HEK293 (cell line): ENCODE measurements at regions not wholly inside any gene's neighbourhood (a gene's known extent, or its start where the extent isn't known, plus 50 kb on each side); places are given as distances from the start of the nearest gene placed in this dataset.
A peak's percentile ranks its signal among the peaks of the same experiment; 100 is the strongest.

ENCODE experiments used
- CTCF ChIA-PET: fragments of 350-600 bp; formaldehyde crosslinking; extraction: SDS; loops from one replicate; lab custom pipeline; 2021; ENCODE audit warnings: antibody characterized with exemption; lab: Yijun Ruan, JAX
- POLR2A ChIA-PET: fragments of 300-600 bp; formaldehyde crosslinking; extraction: SDS; loops from one replicate; lab custom pipeline; 2020; ENCODE audit warnings: antibody characterized with exemption, inconsistent platforms; lab: Yijun Ruan, JAX
- H3K27ac ChIP-seq: fragments of 200-500 bp; sonication (Bioruptor generic); 2 replicates; pipeline ENCODE4 v1.5.1; 2014; ENCODE audit warnings: low read depth, low read length, control low read depth, inconsistent platforms; ENCODE audit errors: extremely low read depth
- H3K36me3 ChIP-seq, 2 experiments: fragments of 200-500 bp in 1 of 2; sonication (Bioruptor generic) in 1 of 2; 1 replicate in 1 of 2; 2 replicates in 1 of 2; pipeline ENCODE4 v1.5.1; 2014 to 2017; ENCODE audit warnings: inconsistent platforms in 2 of 2, low read length in 2 of 2; ENCODE audit not compliant: control insufficient read depth in 2 of 2, insufficient read depth in 1 of 2
- H3K4me1 ChIP-seq: fragments of 200-500 bp; sonication (Bioruptor generic); 2 replicates; pipeline ENCODE4 v1.5.1; 2014; ENCODE audit warnings: mild to moderate bottlenecking, low read length, inconsistent platforms; ENCODE audit not compliant: control insufficient read depth, insufficient read depth
- H3K4me3 ChIP-seq: 2 replicates; pipeline ENCODE4 v1.5.1; 2011; ENCODE audit warnings: low read depth, mild to moderate bottlenecking, control low read depth, low read length, moderate library complexity
- H3K9me3 ChIP-seq: fragments of 200-500 bp; sonication (Bioruptor generic); 2 replicates; pipeline ENCODE4 v1.5.1; 2014; ENCODE audit warnings: low read depth, low read length, inconsistent platforms; ENCODE audit not compliant: control insufficient read depth, insufficient read depth
- HOXC10 ChIP-seq: sonication (generic); formaldehyde crosslinking; IDR thresholded peaks from 2 replicates; pipeline ENCODE4 v1.8.1; 2023; ENCODE audit warnings: mild to moderate bottlenecking, missing genetic modification reagents
- KLF10 ChIP-seq: fragments of 450-650 bp; IDR thresholded peaks from 2 replicates; pipeline ENCODE4 v1.5.1; 2018; ENCODE audit warnings: missing biosample characterization, mild to moderate bottlenecking, missing genetic modification characterization
- KLF7 ChIP-seq: fragments of 450-650 bp; formaldehyde crosslinking; IDR thresholded peaks from 2 replicates; pipeline ENCODE4 v1.5.1; 2016; ENCODE audit warnings: missing biosample characterization, missing genetic modification characterization, borderline replicate concordance
- MZF1 ChIP-seq: fragments of 450-650 bp; formaldehyde crosslinking; IDR thresholded peaks from 2 replicates; pipeline ENCODE4 v1.5.1; 2017; ENCODE audit warnings: missing biosample characterization, missing genetic modification characterization, borderline replicate concordance
- PRDM1 ChIP-seq: fragments of 450-650 bp; formaldehyde crosslinking; IDR thresholded peaks from 2 replicates; pipeline ENCODE4; 2016; ENCODE audit warnings: missing biosample characterization, missing genetic modification characterization
- TRIM28 ChIP-seq: IDR thresholded peaks from 2 replicates; pipeline ENCODE4 v1.6.1; 2011; ENCODE audit warnings: low read length, control low read depth, borderline replicate concordance
- WT1 ChIP-seq: fragments of 450-650 bp; formaldehyde crosslinking; IDR thresholded peaks from 2 replicates; pipeline ENCODE4 v1.5.1; 2016; ENCODE audit warnings: missing biosample characterization, missing genetic modification characterization
- ZBTB11 ChIP-seq: fragments of 450-650 bp; formaldehyde crosslinking; conservative IDR thresholded peaks from 2 replicates; pipeline ENCODE4 v1.5.1; 2016; ENCODE audit warnings: low read depth, missing biosample characterization, missing genetic modification characterization
- ZBTB17 ChIP-seq: fragments of 450-650 bp; formaldehyde crosslinking; IDR thresholded peaks from 2 replicates; pipeline ENCODE4 v1.5.1; 2016; ENCODE audit warnings: missing biosample characterization, missing genetic modification characterization
- ZNF423 ChIP-seq: fragments of 450-650 bp; formaldehyde crosslinking; IDR thresholded peaks from 2 replicates; pipeline ENCODE4 v1.5.1; 2016; ENCODE audit warnings: missing biosample characterization, missing genetic modification characterization
- ZNF473 ChIP-seq: fragments of 450-650 bp; formaldehyde crosslinking; IDR thresholded peaks from 2 replicates; pipeline ENCODE4 v1.5.1; 2017; ENCODE audit warnings: missing biosample characterization, missing genetic modification characterization
- ZNF580 ChIP-seq: fragments of 450-650 bp; formaldehyde crosslinking; IDR thresholded peaks from 2 replicates; pipeline ENCODE4 v1.5.1; 2016; ENCODE audit warnings: missing biosample characterization, missing genetic modification characterization
- ZNF843 ChIP-seq: fragments of 450-650 bp; formaldehyde crosslinking; IDR thresholded peaks from 2 replicates; pipeline ENCODE4 v1.5.1; 2016; ENCODE audit warnings: missing biosample characterization, missing genetic modification characterization
- ZSCAN23 ChIP-seq: fragments of 450-650 bp; formaldehyde crosslinking; IDR thresholded peaks from 2 replicates; pipeline ENCODE4 v1.5.1; 2016; ENCODE audit warnings: missing biosample characterization, missing genetic modification characterization
- TF ChIP-seq, protein P1 (sequence below): fragments of 450-650 bp; formaldehyde crosslinking; conservative IDR thresholded peaks from 2 replicates; pipeline ENCODE4 v1.5.1; 2016; ENCODE audit warnings: low read depth, missing biosample characterization, missing genetic modification characterization
- TF ChIP-seq, protein P2 (sequence below): fragments of 450-650 bp; formaldehyde crosslinking; IDR thresholded peaks from 2 replicates; pipeline ENCODE4 v1.5.1; 2016; ENCODE audit warnings: missing biosample characterization, missing genetic modification characterization
- TF ChIP-seq, protein P3 (sequence below): fragments of 450-650 bp; formaldehyde crosslinking; IDR thresholded peaks from 2 replicates; pipeline ENCODE4 v1.5.1; 2016; ENCODE audit warnings: missing biosample characterization, missing genetic modification characterization

DNA sequence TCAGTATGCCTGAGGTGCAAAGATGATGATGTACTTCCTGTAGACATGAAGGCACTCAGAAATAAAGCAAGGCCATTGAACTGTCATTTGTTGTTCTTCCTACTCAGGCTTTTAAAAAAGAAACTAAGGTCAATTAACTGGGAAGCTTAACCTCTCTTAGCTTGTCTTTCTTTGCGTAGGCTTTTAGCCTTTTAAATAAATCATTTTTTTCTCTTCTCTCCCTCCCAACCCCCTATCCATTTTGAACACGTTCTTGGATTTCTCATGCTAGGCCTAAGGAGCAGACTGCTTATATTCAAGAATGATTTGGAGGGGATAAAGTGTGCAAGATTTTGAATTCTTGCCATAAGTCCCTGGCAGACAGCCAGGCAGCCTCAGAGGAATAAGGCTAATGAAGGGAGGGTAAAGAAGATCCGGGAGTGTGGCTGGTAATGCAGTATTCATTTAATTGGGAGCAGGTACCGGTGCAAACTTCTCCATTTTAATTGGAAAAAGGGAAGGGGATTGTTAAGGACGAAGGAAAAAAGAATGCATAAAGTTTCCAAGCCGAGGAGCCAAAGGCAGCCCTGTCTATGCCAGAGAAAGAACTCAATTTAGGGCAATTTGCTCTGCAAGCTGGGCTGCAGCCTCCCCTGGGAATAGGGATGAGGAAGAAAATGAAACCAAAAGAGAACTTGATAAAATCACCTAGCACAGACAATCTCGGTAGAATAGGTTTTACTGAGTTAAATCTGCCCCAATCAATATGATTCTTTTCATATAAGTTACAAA, 343.8 kb upstream of the MMS22L start:
- H3K27ac ChIP-seq = peak overlapping the region; percentile 47; the same call in 1 of the 2 replicates
- TF ChIP-seq ZNF580 (no peak), ZNF843 (tag by site-specific recombination) (no peak), MZF1 (peak; percentile 56; the same call in 1 of the 2 replicates), TRIM28 (peak; percentile 42; the same call in 1 of the 2 replicates), ZBTB11 (no peak), ZBTB17 (tag by site-specific recombination) (peak; percentile 66), WT1 (tag by site-specific recombination) (peak; percentile 80)
- TF ChIP-seq, protein P1, sequence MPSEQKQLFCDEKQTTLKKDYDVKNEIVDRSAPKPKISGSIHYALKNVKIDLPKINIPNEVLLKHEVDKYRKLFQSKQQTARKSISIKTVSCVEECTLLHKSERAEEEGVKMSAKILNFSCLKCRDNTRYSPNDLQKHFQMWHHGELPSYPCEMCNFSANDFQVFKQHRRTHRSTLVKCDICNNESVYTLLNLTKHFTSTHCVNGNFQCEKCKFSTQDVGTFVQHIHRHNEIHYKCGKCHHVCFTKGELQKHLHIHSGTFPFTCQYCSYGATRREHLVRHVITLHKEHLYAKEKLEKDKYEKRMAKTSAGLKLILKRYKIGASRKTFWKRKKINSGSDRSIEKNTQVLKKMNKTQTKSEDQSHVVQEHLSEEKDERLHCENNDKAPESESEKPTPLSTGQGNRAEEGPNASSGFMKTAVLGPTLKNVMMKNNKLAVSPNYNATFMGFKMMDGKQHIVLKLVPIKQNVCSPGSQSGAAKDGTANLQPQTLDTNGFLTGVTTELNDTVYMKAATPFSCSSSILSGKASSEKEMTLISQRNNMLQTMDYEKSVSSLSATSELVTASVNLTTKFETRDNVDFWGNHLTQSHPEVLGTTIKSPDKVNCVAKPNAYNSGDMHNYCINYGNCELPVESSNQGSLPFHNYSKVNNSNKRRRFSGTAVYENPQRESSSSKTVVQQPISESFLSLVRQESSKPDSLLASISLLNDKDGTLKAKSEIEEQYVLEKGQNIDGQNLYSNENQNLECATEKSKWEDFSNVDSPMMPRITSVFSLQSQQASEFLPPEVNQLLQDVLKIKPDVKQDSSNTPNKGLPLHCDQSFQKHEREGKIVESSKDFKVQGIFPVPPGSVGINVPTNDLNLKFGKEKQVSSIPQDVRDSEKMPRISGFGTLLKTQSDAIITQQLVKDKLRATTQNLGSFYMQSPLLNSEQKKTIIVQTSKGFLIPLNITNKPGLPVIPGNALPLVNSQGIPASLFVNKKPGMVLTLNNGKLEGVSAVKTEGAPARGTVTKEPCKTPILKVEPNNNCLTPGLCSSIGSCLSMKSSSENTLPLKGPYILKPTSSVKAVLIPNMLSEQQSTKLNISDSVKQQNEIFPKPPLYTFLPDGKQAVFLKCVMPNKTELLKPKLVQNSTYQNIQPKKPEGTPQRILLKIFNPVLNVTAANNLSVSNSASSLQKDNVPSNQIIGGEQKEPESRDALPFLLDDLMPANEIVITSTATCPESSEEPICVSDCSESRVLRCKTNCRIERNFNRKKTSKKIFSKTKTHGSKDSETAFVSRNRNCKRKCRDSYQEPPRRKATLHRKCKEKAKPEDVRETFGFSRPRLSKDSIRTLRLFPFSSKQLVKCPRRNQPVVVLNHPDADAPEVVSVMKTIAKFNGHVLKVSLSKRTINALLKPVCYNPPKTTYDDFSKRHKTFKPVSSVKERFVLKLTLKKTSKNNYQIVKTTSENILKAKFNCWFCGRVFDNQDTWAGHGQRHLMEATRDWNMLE (tag by site-specific recombination) = 0 out of 2 replicates have a peak, but pooled peaks have one; percentile 7
- POLR2A ChIA-PET = no interaction called here
- no peaks in the 10 kb centered on the region for H3K36me3 ChIP-seq
- no peaks in the 10 kb centered on the region for H3K9me3 ChIP-seq
- CTCF ChIA-PET = no interaction called here
- H3K4me1 ChIP-seq = no peaks in the 10 kb centered on the region
- no peak overlapping the region for H3K4me3 ChIP-seq

DNA sequence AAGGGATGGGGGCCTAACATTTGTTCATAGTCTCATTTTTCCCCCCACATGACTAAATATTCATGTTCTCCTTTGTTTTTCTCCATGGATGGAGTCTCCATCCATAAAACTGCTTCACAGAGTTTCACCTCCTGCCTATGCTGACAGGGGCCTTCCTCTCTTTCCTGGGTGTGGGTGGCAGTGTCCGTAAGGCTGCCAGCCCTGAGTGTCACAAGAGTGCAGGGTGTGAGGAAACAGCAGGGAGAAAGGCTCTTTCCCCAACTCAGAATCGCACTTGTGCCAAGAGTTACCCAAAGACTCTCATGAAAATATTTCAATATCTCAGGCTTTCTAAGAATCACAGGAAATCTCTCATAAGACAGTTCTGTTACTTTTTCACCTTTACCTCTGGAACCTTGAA, 346.2 kb upstream of the MMS22L start:
- ChIA-PET CTCF (no interaction called here), POLR2A (no interaction called here)
- TF ChIP-seq PRDM1 (tag by site-specific recombination) = no peak
- no peak for TF ChIP-seq ZNF473
- TF ChIP-seq, protein P2, sequence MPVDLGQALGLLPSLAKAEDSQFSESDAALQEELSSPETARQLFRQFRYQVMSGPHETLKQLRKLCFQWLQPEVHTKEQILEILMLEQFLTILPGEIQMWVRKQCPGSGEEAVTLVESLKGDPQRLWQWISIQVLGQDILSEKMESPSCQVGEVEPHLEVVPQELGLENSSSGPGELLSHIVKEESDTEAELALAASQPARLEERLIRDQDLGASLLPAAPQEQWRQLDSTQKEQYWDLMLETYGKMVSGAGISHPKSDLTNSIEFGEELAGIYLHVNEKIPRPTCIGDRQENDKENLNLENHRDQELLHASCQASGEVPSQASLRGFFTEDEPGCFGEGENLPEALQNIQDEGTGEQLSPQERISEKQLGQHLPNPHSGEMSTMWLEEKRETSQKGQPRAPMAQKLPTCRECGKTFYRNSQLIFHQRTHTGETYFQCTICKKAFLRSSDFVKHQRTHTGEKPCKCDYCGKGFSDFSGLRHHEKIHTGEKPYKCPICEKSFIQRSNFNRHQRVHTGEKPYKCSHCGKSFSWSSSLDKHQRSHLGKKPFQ = no peak
- no peak for TF ChIP-seq ZNF423 (tag by site-specific recombination)
- no peak for TF ChIP-seq ZSCAN23
- TF ChIP-seq, protein P1 (tag by site-specific recombination) = no peak
- TF ChIP-seq TRIM28 = no peak
- TF ChIP-seq HOXC10 (CRISPR knock-in tag) = no peak
- TF ChIP-seq KLF10 (tag by site-specific recombination) = no peak
- no peak for TF ChIP-seq KLF7 (tag by site-specific recombination)
- TF ChIP-seq, protein P3, sequence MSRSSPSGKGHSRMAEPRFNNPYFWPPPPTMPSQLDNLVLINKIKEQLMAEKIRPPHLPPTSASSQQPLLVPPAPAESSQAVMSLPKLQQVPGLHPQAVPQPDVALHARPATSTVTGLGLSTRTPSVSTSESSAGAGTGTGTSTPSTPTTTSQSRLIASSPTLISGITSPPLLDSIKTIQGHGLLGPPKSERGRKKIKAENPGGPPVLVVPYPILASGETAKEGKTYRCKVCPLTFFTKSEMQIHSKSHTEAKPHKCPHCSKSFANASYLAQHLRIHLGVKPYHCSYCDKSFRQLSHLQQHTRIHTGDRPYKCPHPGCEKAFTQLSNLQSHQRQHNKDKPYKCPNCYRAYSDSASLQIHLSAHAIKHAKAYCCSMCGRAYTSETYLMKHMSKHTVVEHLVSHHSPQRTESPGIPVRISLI = no peak
- Histone ChIP-seq H3K36me3 (no peaks in the 10 kb centered on the region), H3K4me1 (no peaks in the 10 kb centered on the region), H3K27ac (no peak overlapping the region), H3K4me3 (no peak overlapping the region), H3K9me3 (no peaks in the 10 kb centered on the region)
